Fibroblast of gingiva (primary cell): ENCODE measurements at regions not wholly inside any gene's neighbourhood (a gene's known extent, or its start where the extent isn't known, plus 50 kb on each side); places are given as distances from the start of the nearest gene placed in this dataset.
"Not testable (repeated sequence)": the region's sequence is repeated elsewhere in the genome, so short reads cannot be mapped to it uniquely, and the experiment has no call there.

Source experiments
- DNase-seq: peaks from one replicate; pipeline ENCODE4 v3.0.0-alpha.2; 2011; ENCODE audit warnings: low read depth

GRCh38 chr14:28254768-28255167 lies 511.8 kb upstream of the FOXG1 start:
- DNase-seq = peak; percentile 11

DNA sequence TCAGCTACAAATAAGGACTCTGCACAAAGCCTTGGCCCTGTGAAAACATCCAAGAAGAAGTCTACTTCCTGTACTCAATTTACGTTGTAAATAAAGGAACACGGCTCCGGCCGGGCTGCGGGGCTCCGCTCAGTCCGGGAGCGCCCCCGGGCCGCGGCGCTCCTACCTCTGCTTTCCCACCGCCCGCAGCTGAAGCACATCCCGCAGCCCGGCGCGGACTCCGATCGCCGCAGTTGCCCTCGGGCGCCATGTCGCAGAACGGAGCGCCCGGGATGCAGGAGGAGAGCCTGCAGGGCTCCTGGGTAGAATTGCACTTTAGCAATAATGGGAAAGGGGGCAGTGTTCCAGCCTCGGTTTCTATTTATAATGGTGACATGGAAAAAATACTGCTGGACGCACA lies 502.3 kb upstream of the FOXG1 start:
- DNase-seq = no peak

DNA sequence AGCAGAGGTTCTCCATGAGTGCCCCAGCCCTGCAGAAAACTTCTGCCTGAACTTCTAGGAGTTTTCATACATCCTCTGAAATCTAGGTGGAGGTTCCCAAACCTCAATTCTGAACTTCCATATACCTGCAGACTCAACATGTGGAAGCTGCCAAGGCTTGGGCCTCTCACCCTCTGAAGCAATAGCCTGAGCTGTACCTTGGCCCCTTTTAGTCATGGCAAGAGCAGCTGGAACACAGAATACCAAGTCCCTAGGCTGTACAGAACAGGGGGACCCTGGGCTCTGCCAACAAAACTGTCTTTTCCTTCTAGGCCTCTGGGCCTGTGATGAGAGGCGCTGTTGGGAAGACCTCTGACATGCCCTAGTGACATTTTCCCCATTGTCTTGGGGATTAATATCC lies 494.3 kb upstream of the FOXG1 start:
- no peak for DNase-seq

DNA sequence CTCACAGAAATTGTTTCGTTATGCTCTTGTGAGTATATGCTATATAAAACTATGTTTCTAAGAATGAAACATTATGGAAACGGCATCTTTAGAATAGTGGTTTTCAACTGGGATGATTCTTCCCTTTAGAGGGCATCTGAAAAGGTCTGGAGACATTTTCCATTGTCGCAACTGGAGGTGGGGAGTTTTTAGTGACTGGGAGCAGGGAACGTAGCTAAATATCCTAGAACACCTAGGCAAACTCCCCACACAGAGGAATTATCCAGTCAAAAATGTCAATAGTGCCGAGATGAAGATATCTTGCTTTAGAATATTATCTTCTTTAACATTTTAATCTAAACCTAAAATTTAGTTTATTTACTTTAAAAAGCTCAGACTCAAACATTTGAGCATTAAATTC lies 486.1 kb upstream of the FOXG1 start:
- no peak for DNase-seq

DNA sequence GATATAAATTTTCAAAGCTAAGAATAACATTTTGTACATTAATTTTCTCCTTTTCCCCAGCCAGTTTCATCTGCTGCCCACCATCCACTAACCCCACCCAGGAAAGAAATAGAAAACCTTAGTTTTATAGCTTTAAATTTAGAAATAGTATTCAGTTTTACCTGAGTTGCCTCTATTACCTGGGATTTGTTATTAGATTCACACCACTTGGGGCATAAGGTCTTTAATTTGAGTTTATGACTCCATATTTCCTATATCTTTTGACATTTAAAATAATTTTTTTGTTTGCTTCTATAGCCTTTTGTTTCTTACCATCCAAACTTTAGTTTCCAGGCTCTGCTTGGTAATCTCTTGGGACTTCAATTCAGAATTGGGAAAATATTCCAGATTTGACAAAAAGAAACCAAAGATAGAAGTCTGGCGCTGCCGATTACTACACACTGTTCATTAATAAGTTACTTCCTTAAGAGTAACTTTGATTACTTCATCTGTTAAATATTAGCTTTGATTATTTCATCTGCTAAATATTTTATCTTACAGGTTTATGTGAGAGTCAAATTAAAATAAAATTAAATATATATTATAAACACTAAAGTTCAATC lies 485.5 kb upstream of the FOXG1 start:
- no peak for DNase-seq

- DNase-seq = no peak
Observed at GRCh38 chr14:28284546-28285300, 481.9 kb upstream of the FOXG1 start.

- DNase-seq = peak; percentile 27
Observed at GRCh38 chr14:28294834-28295440, 471.6 kb upstream of the FOXG1 start.

DNA sequence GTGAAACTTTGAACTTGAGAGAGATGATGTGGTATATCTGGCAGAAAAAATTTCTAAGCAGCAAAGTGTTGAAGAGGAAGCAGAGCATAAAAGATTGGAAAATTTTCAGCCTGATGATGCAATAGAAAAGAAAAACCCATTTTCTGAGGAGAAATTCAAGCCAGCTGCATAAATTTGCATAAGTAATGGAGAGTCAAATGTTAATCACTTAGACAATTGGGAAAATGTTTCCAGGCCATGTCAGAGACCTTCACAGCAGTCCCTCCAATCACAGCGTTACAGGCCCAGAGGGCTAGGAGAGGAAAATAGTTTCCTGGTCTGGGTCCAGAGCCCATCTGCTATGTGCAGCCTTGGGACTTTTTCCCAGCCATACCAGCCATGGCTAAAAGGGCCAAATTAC lies 469.0 kb upstream of the FOXG1 start:
- peak; percentile 45 for DNase-seq

DNA sequence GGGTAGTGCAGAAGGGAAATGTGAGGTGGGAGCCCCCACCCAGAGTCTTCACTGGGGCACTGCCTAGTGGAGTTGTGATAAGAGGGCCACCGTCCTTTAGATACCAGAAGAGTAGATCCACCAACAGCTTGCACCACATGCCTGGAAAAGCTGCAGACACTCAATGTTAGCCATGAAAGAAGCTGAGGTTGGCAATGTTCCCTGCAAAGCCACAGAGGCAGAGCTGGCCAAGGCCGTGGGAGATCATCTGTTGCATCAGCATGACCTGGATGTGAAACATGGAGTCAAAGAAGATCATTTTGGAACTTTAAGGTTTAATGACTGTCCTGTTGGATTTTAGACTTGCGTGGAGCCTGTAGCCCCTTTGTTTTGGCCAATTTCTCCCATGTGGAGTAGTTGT lies 468.4 kb upstream of the FOXG1 start:
- DNase-seq = peak; percentile 55

- DNase-seq = no peak
Observed at GRCh38 chr14:28299227-28299626, 467.4 kb upstream of the FOXG1 start.

- DNase-seq = no peak
Observed at GRCh38 chr14:28300356-28300755, 466.2 kb upstream of the FOXG1 start.

- no peak for DNase-seq
Observed at GRCh38 chr14:28301179-28301578, 465.4 kb upstream of the FOXG1 start.

DNA sequence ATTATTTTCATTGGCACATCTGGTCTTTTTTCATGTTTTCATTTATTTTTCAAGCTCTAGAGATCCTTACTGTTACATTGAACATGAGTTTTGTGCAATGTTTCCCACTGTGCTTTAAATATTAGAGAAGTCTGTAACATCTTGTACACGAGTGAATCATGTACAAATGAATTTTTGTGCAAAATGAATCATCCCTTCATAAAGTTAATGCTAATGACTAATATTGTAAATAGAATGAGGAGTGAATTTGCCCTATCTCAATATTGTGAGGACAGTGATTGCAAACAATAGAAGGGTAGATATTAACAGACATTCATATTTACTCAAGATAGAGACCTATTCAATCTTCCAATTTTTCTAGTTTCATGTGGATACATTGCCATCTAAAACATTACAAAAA lies 463.3 kb upstream of the FOXG1 start:
- DNase-seq = no peak

DNA sequence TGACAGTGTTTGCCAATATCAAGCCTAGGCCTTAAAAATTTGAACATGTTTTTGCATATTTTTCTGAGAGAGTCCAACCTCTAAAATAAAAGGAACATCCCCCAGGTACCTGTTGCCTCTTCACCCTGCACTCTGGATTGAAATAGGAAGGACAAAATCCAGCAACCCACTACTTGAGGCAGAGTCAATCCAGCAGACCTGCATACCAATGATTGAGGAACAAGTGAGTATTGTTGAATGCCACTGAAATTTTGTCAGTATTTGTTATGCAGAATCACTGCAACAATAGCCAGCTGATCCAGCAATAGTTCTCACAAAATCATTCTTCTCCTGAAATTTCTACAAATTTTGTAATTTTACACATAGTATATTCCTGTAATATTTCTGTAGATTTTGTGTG lies 460.6 kb upstream of the FOXG1 start:
- DNase-seq = no peak

GRCh38 chr14:28307506-28307905 lies 459.1 kb upstream of the FOXG1 start:
- DNase-seq = no peak

- peak; percentile 68 for DNase-seq
Observed at GRCh38 chr14:28308734-28309133, 457.9 kb upstream of the FOXG1 start.

DNA sequence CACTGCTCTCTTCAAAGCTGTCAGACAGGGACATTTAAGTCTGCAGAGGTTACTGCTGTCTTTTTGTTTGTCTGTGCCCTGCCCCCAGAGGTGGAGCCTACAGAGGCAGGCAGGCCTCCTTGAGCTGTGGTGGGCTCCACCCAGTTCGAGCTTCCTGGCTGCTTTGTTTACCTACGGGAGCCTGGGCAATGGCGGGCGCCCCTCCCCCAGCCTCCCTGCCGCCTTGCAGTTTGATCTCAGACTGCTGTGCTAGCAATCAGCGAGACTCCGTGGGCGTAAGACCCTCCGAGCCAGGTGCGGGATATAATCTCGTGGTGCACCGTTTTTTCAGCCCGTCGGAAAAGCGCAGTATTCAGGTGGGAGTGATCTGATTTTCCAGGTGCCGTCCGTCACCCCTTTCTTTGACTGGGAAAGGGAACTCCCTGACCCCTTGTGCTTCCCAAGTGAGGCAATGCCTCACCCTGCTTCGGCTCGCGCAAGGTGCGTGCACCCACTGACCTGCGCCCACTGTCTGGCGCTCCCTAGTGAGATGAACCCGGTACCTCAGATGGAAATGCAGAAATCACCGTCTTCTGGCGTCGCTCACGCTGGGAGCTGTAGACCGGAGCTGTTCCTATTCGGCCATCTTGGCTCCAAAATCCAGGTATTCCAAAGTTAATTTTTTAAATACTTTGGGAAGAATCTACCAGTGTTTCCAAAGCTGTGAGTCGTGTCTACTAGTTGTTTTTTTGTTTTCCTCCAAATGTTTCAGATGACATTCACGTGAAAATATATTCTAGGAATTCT lies 448.5 kb upstream of the FOXG1 start:
- not testable (repeated sequence) for DNase-seq

- peak; percentile 1 for DNase-seq
Observed at GRCh38 chr14:28321475-28322244, 444.9 kb upstream of the FOXG1 start.

DNA sequence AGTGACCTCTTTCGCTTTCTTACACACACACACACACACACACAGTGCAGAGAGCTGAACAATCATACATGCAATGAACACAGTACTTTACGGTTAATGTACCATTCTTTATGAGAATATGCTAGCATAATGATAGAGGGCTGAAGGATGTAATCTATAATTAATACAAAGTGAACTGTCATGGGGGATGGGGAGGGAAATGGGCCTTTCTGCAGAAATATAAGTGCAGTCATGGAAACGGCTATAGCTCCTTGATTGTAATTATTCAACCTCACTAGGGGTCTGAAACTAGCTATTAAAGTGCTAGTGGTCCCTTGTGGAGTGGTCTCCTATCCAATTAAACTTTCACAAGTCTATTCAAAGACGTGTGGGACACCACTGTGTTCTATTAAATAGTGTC lies 443.2 kb upstream of the FOXG1 start:
- DNase-seq = no peak

- DNase-seq = no peak
Observed at GRCh38 chr14:28323951-28324741, 442.4 kb upstream of the FOXG1 start.

DNA sequence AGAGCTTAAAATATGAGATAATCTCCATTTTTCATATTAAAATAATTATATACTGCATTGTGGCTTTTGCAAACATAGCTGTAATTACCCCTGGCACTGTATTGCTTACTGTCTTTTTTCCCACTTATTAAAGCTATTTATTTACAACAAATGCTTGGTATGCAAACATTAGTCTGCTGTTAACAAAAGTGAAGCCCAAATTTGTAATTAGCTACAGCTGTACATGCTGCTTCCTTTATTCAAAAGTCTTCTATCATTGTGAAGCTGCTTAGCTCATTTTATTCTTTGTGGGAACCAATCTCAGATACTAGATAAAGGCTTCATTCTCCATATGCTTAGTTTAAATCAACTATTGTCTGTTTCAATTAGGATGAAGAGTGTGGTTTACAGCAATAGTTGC lies 425.8 kb upstream of the FOXG1 start:
- peak; percentile 26 for DNase-seq
